ENCODE measurements at regions not wholly inside any gene's neighbourhood (a gene's known extent, or its start where the extent isn't known, plus 50 kb on each side); places are given as distances from the start of the nearest gene placed in this dataset.
"Not testable (repeated sequence)": the region's sequence is repeated elsewhere in the genome, so short reads cannot be mapped to it uniquely, and the experiment has no call there.

DNA sequence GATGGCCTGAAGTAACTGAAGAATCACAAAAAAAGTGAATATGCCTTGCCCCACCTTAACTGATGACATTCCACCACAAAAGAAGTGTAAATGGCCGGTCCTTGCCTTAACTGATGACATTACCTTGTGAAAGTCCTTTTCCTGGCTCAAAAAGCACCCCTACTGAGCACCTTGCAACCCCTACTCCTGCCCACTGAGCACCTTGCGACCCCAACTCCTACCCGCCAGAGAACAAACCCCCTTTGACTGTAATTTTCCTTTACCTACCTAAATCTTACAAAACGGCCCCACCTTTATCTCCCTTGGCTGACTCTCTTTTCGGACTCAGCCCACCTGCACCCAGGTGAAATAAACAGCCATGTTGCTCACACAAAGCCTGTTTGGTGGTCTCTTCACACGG, 92.9 kb upstream of the CCDC180 start:
- TF ChIP-seq, protein P1, sequence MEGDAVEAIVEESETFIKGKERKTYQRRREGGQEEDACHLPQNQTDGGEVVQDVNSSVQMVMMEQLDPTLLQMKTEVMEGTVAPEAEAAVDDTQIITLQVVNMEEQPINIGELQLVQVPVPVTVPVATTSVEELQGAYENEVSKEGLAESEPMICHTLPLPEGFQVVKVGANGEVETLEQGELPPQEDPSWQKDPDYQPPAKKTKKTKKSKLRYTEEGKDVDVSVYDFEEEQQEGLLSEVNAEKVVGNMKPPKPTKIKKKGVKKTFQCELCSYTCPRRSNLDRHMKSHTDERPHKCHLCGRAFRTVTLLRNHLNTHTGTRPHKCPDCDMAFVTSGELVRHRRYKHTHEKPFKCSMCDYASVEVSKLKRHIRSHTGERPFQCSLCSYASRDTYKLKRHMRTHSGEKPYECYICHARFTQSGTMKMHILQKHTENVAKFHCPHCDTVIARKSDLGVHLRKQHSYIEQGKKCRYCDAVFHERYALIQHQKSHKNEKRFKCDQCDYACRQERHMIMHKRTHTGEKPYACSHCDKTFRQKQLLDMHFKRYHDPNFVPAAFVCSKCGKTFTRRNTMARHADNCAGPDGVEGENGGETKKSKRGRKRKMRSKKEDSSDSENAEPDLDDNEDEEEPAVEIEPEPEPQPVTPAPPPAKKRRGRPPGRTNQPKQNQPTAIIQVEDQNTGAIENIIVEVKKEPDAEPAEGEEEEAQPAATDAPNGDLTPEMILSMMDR (IDR thresholded peaks at IDR 0.05; ENCODE audit: low read depth, low read length), result not testable (repeated sequence)
- TF ChIP-seq POLR2A (IDR thresholded peaks at IDR 0.05; ENCODE audit: extremely low read depth, insufficient read length), result not testable (repeated sequence)

Data from NB4 (cell line).